GM12878 (cell line): ENCODE measurements at regions not wholly inside any gene's neighbourhood (a gene's known extent, or its start where the extent isn't known, plus 50 kb on each side); places are given as distances from the start of the nearest gene placed in this dataset.

Experiments used
- EZH2 ChIP-seq: IDR thresholded peaks from 2 replicates; pipeline ENCODE4 v1.6.1; 2012; ENCODE audit warnings: low read depth, mild to moderate bottlenecking, control low read depth, inconsistent platforms, low read length, borderline replicate concordance; ENCODE audit not compliant: control insufficient read depth
- FOXM1 ChIP-seq: IDR thresholded peaks from 2 replicates; pipeline ENCODE4 v1.6.1; 2012; ENCODE audit warnings: low read depth, mild to moderate bottlenecking, inconsistent platforms, low read length, moderate library complexity
- RAD21 ChIP-seq: IDR thresholded peaks from 2 replicates; pipeline ENCODE4 v1.6.1; 2011; ENCODE audit warnings: mild to moderate bottlenecking, low read depth, low read length, moderate library complexity; ENCODE audit not compliant: insufficient read depth

DNA sequence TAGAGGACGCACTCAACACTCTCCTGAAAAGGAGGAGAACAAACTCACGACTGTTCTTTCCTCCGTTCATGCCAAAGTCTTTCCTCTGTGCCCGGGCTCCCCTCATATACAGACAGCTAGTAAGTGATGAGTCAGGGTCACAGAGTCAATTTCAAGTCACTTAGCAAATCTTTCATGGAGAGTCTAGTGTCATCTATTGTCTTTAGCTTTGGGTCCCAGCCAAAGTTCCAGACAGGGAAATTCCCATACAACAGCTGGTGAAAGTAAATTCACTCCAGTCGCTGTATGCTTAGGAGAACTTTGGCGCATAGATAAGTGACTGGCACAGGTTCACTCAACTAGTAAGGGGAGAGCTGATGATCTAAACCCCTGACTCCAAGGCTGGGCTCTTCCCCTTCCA, 226.5 kb downstream of the MID1 start:
- TF ChIP-seq FOXM1, result no peak
- TF ChIP-seq EZH2, result no peak
- no peak for TF ChIP-seq RAD21
